Cardiac septum (tissue), 1 donor: ENCODE measurements at regions not wholly inside any gene's neighbourhood (a gene's known extent, or its start where the extent isn't known, plus 50 kb on each side); places are given as distances from the start of the nearest gene placed in this dataset.

Experiments used
- DNase-seq: peaks from one replicate; pipeline ENCODE4 v3.0.0-alpha.2; 2020; ENCODE audit warnings: low spot score
- intact Hi-C: fragments of 100-400 bp; cut with DNase I; formaldehyde crosslinking; loops from one replicate; pipeline ENCODE4 v1.14.0; 2022
- donor health status: DM: no; HTN: no; CAD: no.

GRCh38 chr13:40148742-40149141 lies 493.3 kb downstream of the COG6 start:
- DNase-seq = no peak
- intact Hi-C loops = no loop called here

GRCh38 chr13:40149611-40150274 lies 494.3 kb downstream of the COG6 start:
- DNase-seq = no peak
- intact Hi-C loops = no loop called here

GRCh38 chr13:40151673-40152072 lies 496.2 kb downstream of the COG6 start:
- DNase-seq = no peak
- intact Hi-C loops = no loop called here

GRCh38 chr13:40152145-40152544 lies 496.7 kb downstream of the COG6 start:
- intact Hi-C loops = no loop called here
- DNase-seq = no peak

GRCh38 chr13:40152922-40153321 lies 497.5 kb downstream of the COG6 start:
- intact Hi-C loops = no loop called here
- no peak for DNase-seq

GRCh38 chr13:40153516-40153915 lies 498.1 kb downstream of the COG6 start:
- intact Hi-C loops = no loop called here
- no peak for DNase-seq

- intact Hi-C loops = no loop called here
- DNase-seq = no peak
These were observed 499.7 kb downstream of the COG6 start for GRCh38 chr13:40155201-40155600.

- intact Hi-C loops = no loop called here
- DNase-seq = no peak
These were observed 502.8 kb downstream of the COG6 start for GRCh38 chr13:40158218-40158617.

- intact Hi-C loops = no loop called here
- no peak for DNase-seq
These were observed 503.3 kb downstream of the COG6 start for GRCh38 chr13:40158757-40159156.

- no peak for DNase-seq
- intact Hi-C loops = no loop called here
These were observed 504.3 kb downstream of the COG6 start for GRCh38 chr13:40159736-40160135.

GRCh38 chr13:40160618-40161350 lies 505.3 kb downstream of the COG6 start:
- no peak for DNase-seq
- intact Hi-C loops = no loop called here

- intact Hi-C loops = no loop called here
These were observed 505.1 kb downstream of the FOXO1 start for GRCh38 chr13:40161351-40161810.

GRCh38 chr13:40161931-40162330 lies 504.5 kb downstream of the FOXO1 start:
- intact Hi-C loops = no loop called here
- no peak for DNase-seq

More at GRCh38 chr13:40161351-40161810, 505.1 kb downstream of the FOXO1 start:
- no peak for DNase-seq

- intact Hi-C loops = no loop called here
- no peak for DNase-seq
These were observed 503.1 kb downstream of the FOXO1 start for GRCh38 chr13:40163066-40164000.

- DNase-seq = no peak
- intact Hi-C loops = no loop called here
These were observed 502.3 kb downstream of the FOXO1 start for GRCh38 chr13:40164133-40164532.

GRCh38 chr13:40165316-40165932 lies 501.0 kb downstream of the FOXO1 start:
- intact Hi-C loops = no loop called here
- DNase-seq = no peak

GRCh38 chr13:40167327-40167726 lies 499.1 kb downstream of the FOXO1 start:
- DNase-seq = no peak
- intact Hi-C loops = no loop called here

GRCh38 chr13:40168425-40169166 lies 497.8 kb downstream of the FOXO1 start:
- DNase-seq = no peak
- intact Hi-C loops = no loop called here

GRCh38 chr13:40169476-40169875 lies 497.0 kb downstream of the FOXO1 start:
- no peak for DNase-seq
- intact Hi-C loops = no loop called here
